Lung (tissue), 11 donors: ENCODE measurements at regions not wholly inside any gene's neighbourhood (a gene's known extent, or its start where the extent isn't known, plus 50 kb on each side); places are given as distances from the start of the nearest gene placed in this dataset.

Experiments
- ATAC-seq: fragments of 200-7000 bp; cut with Tn5 transposase; one replicate; pipeline ENCODE4 v1.9.1; 2020; ENCODE audit warnings: moderate number of reproducible peaks; ENCODE audit not compliant: insufficient read depth, low FRiP score
- DNase-seq, 3 donors: peaks; one replicate each; pipeline ENCODE4 v3.0.0-alpha.2; 2013 to 2017
- H3K27ac ChIP-seq, 2 donors: one replicate each; pipeline ENCODE4 v1.5.1; 2013; ENCODE audit warnings: mild to moderate bottlenecking in 2 of 2, moderate library complexity in 2 of 2, control low read depth in 1 of 2, inconsistent platforms in 1 of 2, low read depth in 1 of 2, low read length in 1 of 2
- H3K27me3 ChIP-seq, 3 donors: one replicate each; pipeline ENCODE4 v1.5.1; 2013; ENCODE audit warnings: low read length in 2 of 3; ENCODE audit not compliant: control insufficient read depth in 3 of 3, insufficient read depth in 3 of 3
- H3K36me3 ChIP-seq, 4 donors: one replicate each; pipeline ENCODE4 v1.5.1; 2013; ENCODE audit warnings: low read length in 4 of 4, mild to moderate bottlenecking in 1 of 4, moderate library complexity in 1 of 4; ENCODE audit not compliant: control insufficient read depth in 4 of 4, insufficient read depth in 4 of 4
- H3K4me1 ChIP-seq, 5 donors: one replicate each; pipeline ENCODE4 v1.5.1; 2013; ENCODE audit warnings: low read length in 5 of 5, mild to moderate bottlenecking in 2 of 5, moderate library complexity in 1 of 5; ENCODE audit not compliant: control insufficient read depth in 5 of 5, insufficient read depth in 5 of 5
- H3K4me3 ChIP-seq: one replicate; pipeline ENCODE4 v1.5.1; 2013; ENCODE audit warnings: mild to moderate bottlenecking, control low read depth, moderate library complexity
- H3K9ac ChIP-seq, 2 donors: one replicate each; pipeline ENCODE4 v1.5.1; 2013; ENCODE audit warnings: low read length in 2 of 2, control low read depth in 1 of 2; ENCODE audit not compliant: insufficient read depth in 1 of 2
- H3K9me3 ChIP-seq, 4 donors: one replicate each; pipeline ENCODE4 v1.5.1; 2013; ENCODE audit warnings: low read length in 3 of 4, mild to moderate bottlenecking in 1 of 4, moderate library complexity in 1 of 4; ENCODE audit not compliant: control insufficient read depth in 4 of 4, insufficient read depth in 3 of 4
- CTCF ChIP-seq: IDR thresholded peaks from 2 replicates; pipeline ENCODE4 v1.5.1; 2012; ENCODE audit warnings: mild to moderate bottlenecking; ENCODE audit errors: control extremely low read depth, extremely low read depth
- WGBS, 2 donors: extraction: QIAGEN DNeasy Blood & Tissue Kit; methylation state at CpG; one replicate each; pipeline ENCODE4 v1.1.7; 2013; 5-methylcytosine and 5-hydroxymethylcytosine counted together
- donor health status: control.
- donor health status: control.
- donor health status: Bipolar disorder and iron deficiency.
- donor health status: healthy.
- donor health status: DM: yes; HTN: yes; CAD: no.

- no peak overlapping the region for H3K4me3 ChIP-seq
- no peak for DNase-seq
- no peak overlapping the region for H3K27ac ChIP-seq
- H3K27me3 ChIP-seq = no peaks in the 10 kb centered on the region
- no peak overlapping the region for H3K9ac ChIP-seq
- TF ChIP-seq CTCF = no peak
- ATAC-seq = no peak
- H3K4me1 ChIP-seq = peaks cover 0 to 5% (median 0%) of the 10 kb centered on the region in 5 donors
- H3K36me3 ChIP-seq = no peaks in the 10 kb centered on the region
- WGBS, 2 donors = 78 to 90% methylated on average over 1 of the region's 1 CpG
- no peaks in the 10 kb centered on the region for H3K9me3 ChIP-seq
Observed at GRCh38 chr6:163765335-163765734, 350.8 kb downstream of the QKI start.

- no peak overlapping the region for H3K4me3 ChIP-seq
- ATAC-seq (no peak), DNase-seq (peak in 2 of 3 donors; percentile 19 to 37)
- no peaks in the 10 kb centered on the region for H3K36me3 ChIP-seq
- no peaks in the 10 kb centered on the region for H3K9me3 ChIP-seq
- H3K27ac ChIP-seq = peak overlapping the region in 1 of 2 donors; percentile 14
- H3K4me1 ChIP-seq = peaks cover 0 to 5% (median 0%) of the 10 kb centered on the region in 5 donors
- WGBS, 2 donors = 52 to 64% methylated on average over 4 of the region's 4 CpGs
- no peaks in the 10 kb centered on the region for H3K27me3 ChIP-seq
- no peak overlapping the region for H3K9ac ChIP-seq
- no peak for TF ChIP-seq CTCF
Observed at GRCh38 chr6:163764565-163764964, 350.0 kb downstream of the QKI start.

- WGBS, 2 donors = 77% methylated on average over 3 of the region's 3 CpGs
- Histone ChIP-seq H3K27me3 (no peaks in the 10 kb centered on the region), H3K9me3 (no peaks in the 10 kb centered on the region)
Observed at GRCh38 chr6:163761481-163761880, 347.0 kb downstream of the QKI start.

More at GRCh38 chr6:163761481-163761880, 347.0 kb downstream of the QKI start:
- Histone ChIP-seq H3K4me3 (no peak overlapping the region), H3K4me1 (peaks cover 0 to 5% (median 0%) of the 10 kb centered on the region in 5 donors), H3K27ac (no peak overlapping the region), H3K36me3 (no peaks in the 10 kb centered on the region), H3K9ac (no peak overlapping the region)
- DNase-seq (no peak), ATAC-seq (no peak)
- no peak for TF ChIP-seq CTCF
